Hepatocyte (in vitro differentiated cells): ENCODE measurements at regions not wholly inside any gene's neighbourhood (a gene's known extent, or its start where the extent isn't known, plus 50 kb on each side); places are given as distances from the start of the nearest gene placed in this dataset.

ENCODE experiments used
- CTCF ChIP-seq: fragments of 200-600 bp; sonication (generic); IDR thresholded peaks from 2 replicates; pipeline ENCODE4 v1.5.1; 2016; ENCODE audit warnings: antibody characterized with exemption, mild to moderate bottlenecking; ENCODE audit not compliant: poor library complexity
- EZH2 ChIP-seq: fragments of 200-600 bp; sonication (generic); IDR thresholded peaks from 2 replicates; pipeline ENCODE4 v1.6.1; 2016; ENCODE audit warnings: antibody characterized with exemption, mild to moderate bottlenecking, borderline replicate concordance

GRCh38 chr18:42290318-42291307 lies 335.6 kb downstream of the PIK3C3 start:
- TF ChIP-seq CTCF (no peak), EZH2 (no peak)
